Stomach (tissue), 8 donors: ENCODE measurements at regions not wholly inside any gene's neighbourhood (a gene's known extent, or its start where the extent isn't known, plus 50 kb on each side); places are given as distances from the start of the nearest gene placed in this dataset.

Experiments used
- DNase-seq, 2 donors: peaks; one replicate each; pipeline versions ENCODE4 v3.0.0 to v3.0.0-alpha.2; 2013 to 2019
- H3K27ac ChIP-seq, 5 donors: fragments of 200-600 bp in 4 of 5; sonication (generic) in 4 of 5; one replicate each; pipeline ENCODE4 v1.5.1; 2013 to 2019; ENCODE audit warnings: mild to moderate bottlenecking in 1 of 5, moderate library complexity in 1 of 5
- H3K27me3 ChIP-seq, 3 donors: fragments of 200-600 bp; sonication (generic); one replicate each; pipeline ENCODE4 v1.5.1; 2017 to 2019; ENCODE audit warnings: mixed run types in 1 of 3
- H3K36me3 ChIP-seq, 4 donors: fragments of 200-600 bp; sonication (generic); 1 replicate in 3 of 4; 2 replicates in 1 of 4; pipeline ENCODE4 v1.5.1; 2016 to 2019
- H3K4me1 ChIP-seq, 4 donors: fragments of 200-600 bp; sonication (generic); one replicate each; pipeline ENCODE4 v1.5.1; 2016 to 2019
- H3K4me3 ChIP-seq, 4 donors: fragments of 200-600 bp; sonication (generic) in 3 of 4; one replicate each; pipeline ENCODE4 v1.5.1; 2016 to 2019; ENCODE audit warnings: mild to moderate bottlenecking in 1 of 4
- H3K9me3 ChIP-seq, 4 donors: fragments of 200-600 bp; sonication (generic); one replicate each; pipeline ENCODE4 v1.5.1; 2016 to 2019
- CTCF ChIP-seq, 7 experiments: fragments of 450-650 bp in 4 of 7; fragments of 200-600 bp in 3 of 7; sonication (generic) in 3 of 7; IDR thresholded peaks; one replicate each; pipeline ENCODE4 v1.5.1; 2016 to 2019; ENCODE audit warnings: antibody characterized with exemption in 7 of 7, control low read depth in 2 of 7, mild to moderate bottlenecking in 1 of 7
- EP300 ChIP-seq: sonication (generic); formaldehyde crosslinking; IDR thresholded peaks from one replicate; pipeline ENCODE4 v1.6.1; 2017; ENCODE audit warnings: antibody characterized with exemption
- POLR2A ChIP-seq, 4 donors: fragments of 450-650 bp; IDR thresholded peaks; one replicate each; pipeline ENCODE4 v1.6.1; 2016; ENCODE audit warnings: antibody characterized with exemption in 4 of 4, control low read depth in 2 of 4, mild to moderate bottlenecking in 1 of 4, moderate library complexity in 1 of 4
- POLR2AphosphoS5 ChIP-seq, 3 donors: sonication (generic); formaldehyde crosslinking; IDR thresholded peaks; one replicate each; pipeline ENCODE4 v1.6.1; 2016; ENCODE audit warnings: antibody characterized with exemption in 3 of 3
- WGBS, 5 donors: extraction: QIAGEN DNeasy Blood & Tissue Kit in 3 of 5; methylation state at CpG; one replicate each; pipeline versions ENCODE4 v1.1.5 to v1.1.7; 2013 to 2018; 5-methylcytosine and 5-hydroxymethylcytosine counted together
- intact Hi-C: fragments of 100-400 bp; cut with DNase I; formaldehyde crosslinking; loops from one replicate; pipeline ENCODE4 v1.15.1; 2023; ENCODE audit warnings: low total_unique reads
- donor health status: healthy with polysubstance abuse.
- donor health status: Bipolar disorder and iron deficiency.
- donor health status: healthy.

- no peak overlapping the region for H3K27ac ChIP-seq
- DNase-seq: no peak
- TF ChIP-seq EP300 (no peak), POLR2AphosphoS5 (IDR thresholded peaks at IDR 0.05) (no peak), CTCF (IDR thresholded peaks at IDR 0.05) (no peak), POLR2A (IDR thresholded peaks at IDR 0.05) (no peak)
- WGBS, 5 donors: 11 to 25% (median 22%) methylated on average over 4 of the region's 4 CpGs
- intact Hi-C loops: no loop called here
- H3K36me3 ChIP-seq: no peaks in the 10 kb centered on the region
- H3K9me3 ChIP-seq: peaks cover 0 to 7% (median 3%) of the 10 kb centered on the region in 4 donors
- no peaks in the 10 kb centered on the region for H3K27me3 ChIP-seq
- no peaks in the 10 kb centered on the region for H3K4me1 ChIP-seq
- H3K4me3 ChIP-seq: no peak overlapping the region
Observed at GRCh38 chr5:166431456-166431855, 1860.0 kb upstream of the WWC1 start.

DNA sequence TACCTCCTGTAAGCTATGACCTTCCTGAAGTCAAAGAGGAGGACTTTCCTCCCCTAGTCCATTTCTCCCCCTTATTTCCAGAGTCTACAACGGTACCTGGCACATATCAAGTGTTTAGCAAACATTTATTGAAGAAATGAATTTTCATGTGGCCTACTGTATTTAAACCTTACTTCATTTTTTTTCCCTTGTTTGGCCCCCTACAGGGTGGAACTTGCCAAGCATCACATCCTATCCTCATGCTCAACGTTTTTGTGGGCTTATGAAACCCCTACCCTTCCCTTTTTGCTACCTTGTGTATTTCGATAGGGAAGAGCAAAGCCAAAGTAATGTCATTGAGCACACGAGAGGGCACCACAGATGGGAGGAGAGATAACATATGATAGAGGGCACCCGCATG is 1857.8 kb upstream of the WWC1 start:
- H3K9me3 ChIP-seq: peaks cover 0 to 7% (median 3%) of the 10 kb centered on the region in 4 donors
- H3K36me3 ChIP-seq: no peaks in the 10 kb centered on the region
- H3K27ac ChIP-seq: no peak overlapping the region
- intact Hi-C loops: no loop called here
- DNase-seq: no peak
- H3K4me3 ChIP-seq: no peak overlapping the region
- WGBS, 5 donors: 65 to 76% (median 72%) methylated on average over 5 of the region's 5 CpGs
- no peaks in the 10 kb centered on the region for H3K4me1 ChIP-seq
- H3K27me3 ChIP-seq: no peaks in the 10 kb centered on the region
- no peak for TF ChIP-seq EP300
- TF ChIP-seq POLR2A (IDR thresholded peaks at IDR 0.05): no peak
- TF ChIP-seq POLR2AphosphoS5 (IDR thresholded peaks at IDR 0.05): no peak
- no peak for TF ChIP-seq CTCF (IDR thresholded peaks at IDR 0.05)

- H3K27me3 ChIP-seq: no peaks in the 10 kb centered on the region
- TF ChIP-seq POLR2AphosphoS5 (IDR thresholded peaks at IDR 0.05) (no peak), CTCF (IDR thresholded peaks at IDR 0.05) (no peak), POLR2A (IDR thresholded peaks at IDR 0.05) (no peak), EP300 (no peak)
- WGBS, 5 donors: 64 to 71% (median 68%) methylated on average over 3 of the region's 3 CpGs
- DNase-seq: no peak
- intact Hi-C loops: no loop called here
- H3K36me3 ChIP-seq: no peaks in the 10 kb centered on the region
- H3K27ac ChIP-seq: no peak overlapping the region
- no peak overlapping the region for H3K4me3 ChIP-seq
- H3K9me3 ChIP-seq: peaks cover 0 to 7% (median 0%) of the 10 kb centered on the region in 4 donors
- H3K4me1 ChIP-seq: no peaks in the 10 kb centered on the region
Observed at GRCh38 chr5:166436872-166437271, 1854.6 kb upstream of the WWC1 start.

DNA sequence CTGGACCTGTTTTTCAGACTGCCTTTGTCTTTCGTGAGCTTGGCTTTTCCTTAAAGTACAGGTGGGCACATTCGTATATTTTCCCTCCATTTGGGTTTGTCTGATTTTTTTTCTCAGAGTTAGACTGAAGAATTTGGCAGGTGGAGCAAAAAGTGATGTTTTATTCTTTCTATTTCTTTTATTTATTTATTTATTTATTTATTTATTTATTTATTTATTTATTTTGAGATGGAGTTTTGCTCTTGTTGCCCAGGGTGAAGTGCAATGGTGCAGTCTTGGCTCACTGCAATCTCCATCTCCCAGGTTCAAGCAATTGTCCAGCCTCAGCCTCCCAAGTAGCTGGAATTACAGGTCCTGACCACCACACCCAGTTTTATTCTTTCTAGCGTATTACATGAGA is 1805.1 kb upstream of the WWC1 start:
- no peak for DNase-seq
- 89 to 97% (median 91%) methylated on average over 3 of the region's 3 CpGs for WGBS, 5 donors
- TF ChIP-seq CTCF (IDR thresholded peaks at IDR 0.05) (no peak), POLR2A (IDR thresholded peaks at IDR 0.05) (no peak), EP300 (no peak), POLR2AphosphoS5 (IDR thresholded peaks at IDR 0.05) (no peak)

More for the DNA sequence above, 1805.1 kb upstream of the WWC1 start:
- Histone ChIP-seq H3K9me3 (peaks cover 0 to 27% (median 11%) of the 10 kb centered on the region in 4 donors), H3K27ac (no peak overlapping the region), H3K4me1 (no peaks in the 10 kb centered on the region), H3K4me3 (no peak overlapping the region), H3K27me3 (no peaks in the 10 kb centered on the region), H3K36me3 (no peaks in the 10 kb centered on the region)
- intact Hi-C loops: no loop called here
